ENCODE measurements at regions not wholly inside any gene's neighbourhood (a gene's known extent, or its start where the extent isn't known, plus 50 kb on each side); places are given as distances from the start of the nearest gene placed in this dataset.

- Histone ChIP-seq H3K4me3 (ENCODE audit: low read length) (no peak overlapping the region), H3K36me3 (ENCODE audit: insufficient read depth, low read depth, low read length) (no peaks in the 10 kb centered on the region), H3K27ac (ENCODE audit: low read length) (no peak overlapping the region), H3K9me3 (ENCODE audit: insufficient read depth, low read depth, low read length) (no peaks in the 10 kb centered on the region), H3K4me1 (ENCODE audit: insufficient read depth, low read length) (no peaks in the 10 kb centered on the region), H3K9ac (ENCODE audit: low read depth, low read length) (no peak overlapping the region), H3K27me3 (ENCODE audit: insufficient read depth, low read length) (no peaks in the 10 kb centered on the region)
Observed at GRCh38 chr15:97052513-97052912, 722.0 kb downstream of the NR2F2 start.

GRCh38 chr15:97053635-97054034, 723.1 kb downstream of the NR2F2 start:
- Histone ChIP-seq H3K9me3 (ENCODE audit: insufficient read depth, low read depth, low read length) (no peaks in the 10 kb centered on the region), H3K4me1 (ENCODE audit: insufficient read depth, low read length) (no peaks in the 10 kb centered on the region), H3K27me3 (ENCODE audit: insufficient read depth, low read length) (no peaks in the 10 kb centered on the region)

GRCh38 chr15:97057503-97057902, 727.0 kb downstream of the NR2F2 start:
- Histone ChIP-seq H3K27me3 (ENCODE audit: insufficient read depth, low read length) (no peaks in the 10 kb centered on the region), H3K4me3 (ENCODE audit: low read length) (no peak overlapping the region), H3K9ac (ENCODE audit: low read depth, low read length) (no peak overlapping the region), H3K27ac (ENCODE audit: low read length) (no peak overlapping the region), H3K9me3 (ENCODE audit: insufficient read depth, low read depth, low read length) (no peaks in the 10 kb centered on the region), H3K4me1 (ENCODE audit: insufficient read depth, low read length) (peaks cover 24% of the 10 kb centered on the region; the same call in 1 of the 2 replicates), H3K36me3 (ENCODE audit: insufficient read depth, low read depth, low read length) (no peaks in the 10 kb centered on the region)

More at GRCh38 chr15:97053635-97054034, 723.1 kb downstream of the NR2F2 start:
- Histone ChIP-seq H3K4me3 (ENCODE audit: low read length) (no peak overlapping the region), H3K9ac (ENCODE audit: low read depth, low read length) (no peak overlapping the region), H3K36me3 (ENCODE audit: insufficient read depth, low read depth, low read length) (no peaks in the 10 kb centered on the region), H3K27ac (ENCODE audit: low read length) (no peak overlapping the region)

GRCh38 chr15:97059281-97059680, 728.8 kb downstream of the NR2F2 start:
- H3K27ac ChIP-seq (ENCODE audit: low read length), result no peak overlapping the region

GRCh38 chr15:97061392-97061791, 730.9 kb downstream of the NR2F2 start:
- no peak overlapping the region for H3K9ac ChIP-seq (ENCODE audit: low read depth, low read length)
- no peaks in the 10 kb centered on the region; the same call in 1 of the 2 replicates for H3K9me3 ChIP-seq (ENCODE audit: insufficient read depth, low read depth, low read length)
- H3K4me3 ChIP-seq (ENCODE audit: low read length), result no peak overlapping the region
- H3K4me1 ChIP-seq (ENCODE audit: insufficient read depth, low read length), result peaks cover 24% of the 10 kb centered on the region; the same call in 1 of the 2 replicates
- no peaks in the 10 kb centered on the region for H3K36me3 ChIP-seq (ENCODE audit: insufficient read depth, low read depth, low read length)
- H3K27ac ChIP-seq (ENCODE audit: low read length), result no peak overlapping the region
- no peaks in the 10 kb centered on the region for H3K27me3 ChIP-seq (ENCODE audit: insufficient read depth, low read length)

More at GRCh38 chr15:97059281-97059680, 728.8 kb downstream of the NR2F2 start:
- H3K36me3 ChIP-seq (ENCODE audit: insufficient read depth, low read depth, low read length), result no peaks in the 10 kb centered on the region
- no peaks in the 10 kb centered on the region for H3K27me3 ChIP-seq (ENCODE audit: insufficient read depth, low read length)
- no peaks in the 10 kb centered on the region for H3K9me3 ChIP-seq (ENCODE audit: insufficient read depth, low read depth, low read length)
- no peak overlapping the region for H3K4me3 ChIP-seq (ENCODE audit: low read length)
- H3K9ac ChIP-seq (ENCODE audit: low read depth, low read length), result no peak overlapping the region
- H3K4me1 ChIP-seq (ENCODE audit: insufficient read depth, low read length), result peaks cover 24% of the 10 kb centered on the region; the same call in 1 of the 2 replicates

- H3K27me3 ChIP-seq (ENCODE audit: insufficient read depth, low read length), result no peaks in the 10 kb centered on the region
- no peaks in the 10 kb centered on the region for H3K9me3 ChIP-seq (ENCODE audit: insufficient read depth, low read depth, low read length)
- no peaks in the 10 kb centered on the region for H3K36me3 ChIP-seq (ENCODE audit: insufficient read depth, low read depth, low read length)
- no peak overlapping the region for H3K9ac ChIP-seq (ENCODE audit: low read depth, low read length)
- no peak overlapping the region for H3K4me3 ChIP-seq (ENCODE audit: low read length)
- no peaks in the 10 kb centered on the region for H3K4me1 ChIP-seq (ENCODE audit: insufficient read depth, low read length)
- no peak overlapping the region for H3K27ac ChIP-seq (ENCODE audit: low read length)
Observed at GRCh38 chr15:97071668-97072067, 741.2 kb downstream of the NR2F2 start.

GRCh38 chr15:97072545-97072944, 742.0 kb downstream of the NR2F2 start:
- no peaks in the 10 kb centered on the region for H3K36me3 ChIP-seq (ENCODE audit: insufficient read depth, low read depth, low read length)
- no peak overlapping the region for H3K27ac ChIP-seq (ENCODE audit: low read length)
- H3K4me1 ChIP-seq (ENCODE audit: insufficient read depth, low read length), result no peaks in the 10 kb centered on the region
- no peak overlapping the region for H3K4me3 ChIP-seq (ENCODE audit: low read length)
- no peak overlapping the region for H3K9ac ChIP-seq (ENCODE audit: low read depth, low read length)
- no peaks in the 10 kb centered on the region for H3K27me3 ChIP-seq (ENCODE audit: insufficient read depth, low read length)
- H3K9me3 ChIP-seq (ENCODE audit: insufficient read depth, low read depth, low read length), result no peaks in the 10 kb centered on the region

GRCh38 chr15:97076011-97076410, 745.5 kb downstream of the NR2F2 start:
- Histone ChIP-seq H3K36me3 (ENCODE audit: insufficient read depth, low read depth, low read length) (no peaks in the 10 kb centered on the region), H3K4me3 (ENCODE audit: low read length) (no peak overlapping the region), H3K27ac (ENCODE audit: low read length) (no peak overlapping the region), H3K4me1 (ENCODE audit: insufficient read depth, low read length) (no peaks in the 10 kb centered on the region), H3K9me3 (ENCODE audit: insufficient read depth, low read depth, low read length) (no peaks in the 10 kb centered on the region), H3K9ac (ENCODE audit: low read depth, low read length) (no peak overlapping the region), H3K27me3 (ENCODE audit: insufficient read depth, low read length) (no peaks in the 10 kb centered on the region)

GRCh38 chr15:97077975-97078374, 747.5 kb downstream of the NR2F2 start:
- Histone ChIP-seq H3K27ac (ENCODE audit: low read length) (no peak overlapping the region), H3K36me3 (ENCODE audit: insufficient read depth, low read depth, low read length) (no peaks in the 10 kb centered on the region), H3K27me3 (ENCODE audit: insufficient read depth, low read length) (no peaks in the 10 kb centered on the region), H3K4me3 (ENCODE audit: low read length) (no peak overlapping the region), H3K4me1 (ENCODE audit: insufficient read depth, low read length) (no peaks in the 10 kb centered on the region), H3K9ac (ENCODE audit: low read depth, low read length) (no peak overlapping the region), H3K9me3 (ENCODE audit: insufficient read depth, low read depth, low read length) (no peaks in the 10 kb centered on the region)

- Histone ChIP-seq H3K4me1 (ENCODE audit: insufficient read depth, low read length) (no peaks in the 10 kb centered on the region), H3K27ac (ENCODE audit: low read length) (no peak overlapping the region), H3K36me3 (ENCODE audit: insufficient read depth, low read depth, low read length) (no peaks in the 10 kb centered on the region), H3K9me3 (ENCODE audit: insufficient read depth, low read depth, low read length) (no peaks in the 10 kb centered on the region), H3K9ac (ENCODE audit: low read depth, low read length) (no peak overlapping the region), H3K27me3 (ENCODE audit: insufficient read depth, low read length) (no peaks in the 10 kb centered on the region), H3K4me3 (ENCODE audit: low read length) (no peak overlapping the region)
Observed at GRCh38 chr15:97078591-97078990, 748.1 kb downstream of the NR2F2 start.

- Histone ChIP-seq H3K4me1 (ENCODE audit: insufficient read depth, low read length) (no peaks in the 10 kb centered on the region), H3K9ac (ENCODE audit: low read depth, low read length) (no peak overlapping the region), H3K27ac (ENCODE audit: low read length) (no peak overlapping the region), H3K4me3 (ENCODE audit: low read length) (no peak overlapping the region), H3K27me3 (ENCODE audit: insufficient read depth, low read length) (no peaks in the 10 kb centered on the region), H3K36me3 (ENCODE audit: insufficient read depth, low read depth, low read length) (no peaks in the 10 kb centered on the region), H3K9me3 (ENCODE audit: insufficient read depth, low read depth, low read length) (no peaks in the 10 kb centered on the region)
Observed at GRCh38 chr15:97081666-97082226, 751.2 kb downstream of the NR2F2 start.

GRCh38 chr15:97082830-97083229, 752.3 kb downstream of the NR2F2 start:
- H3K9ac ChIP-seq (ENCODE audit: low read depth, low read length), result no peak overlapping the region
- no peaks in the 10 kb centered on the region for H3K4me1 ChIP-seq (ENCODE audit: insufficient read depth, low read length)
- no peaks in the 10 kb centered on the region for H3K27me3 ChIP-seq (ENCODE audit: insufficient read depth, low read length)
- H3K36me3 ChIP-seq (ENCODE audit: insufficient read depth, low read depth, low read length), result no peaks in the 10 kb centered on the region
- no peak overlapping the region for H3K27ac ChIP-seq (ENCODE audit: low read length)
- no peaks in the 10 kb centered on the region for H3K9me3 ChIP-seq (ENCODE audit: insufficient read depth, low read depth, low read length)
- no peak overlapping the region; the same call in 1 of the 2 replicates for H3K4me3 ChIP-seq (ENCODE audit: low read length)

Data from iPS-20b (cell line).